ENCODE measurements at regions not wholly inside any gene's neighbourhood (a gene's known extent, or its start where the extent isn't known, plus 50 kb on each side); places are given as distances from the start of the nearest gene placed in this dataset.
A peak's percentile ranks its signal among the peaks of the same experiment; 100 is the strongest.
"Not testable (repeated sequence)": the region's sequence is repeated elsewhere in the genome, so short reads cannot be mapped to it uniquely, and the experiment has no call there.

- no peak for DNase-seq (ENCODE audit: insufficient read length)
- FAIRE-seq = peak; percentile 78
Observed at GRCh38 chr2:131584380-131584779, 56.7 kb downstream of the CCDC74A start.

GRCh38 chr2:131584940-131585339 is 57.3 kb downstream of the CCDC74A start:
- TF ChIP-seq POLR2A (IDR thresholded peaks at IDR 0.05; ENCODE audit: low read depth, low read length) = no peak
- TF ChIP-seq POLR2AphosphoS5 (IDR thresholded peaks at IDR 0.05; ENCODE audit: low read depth, low read length) = no peak
- TF ChIP-seq TAF1 (IDR thresholded peaks at IDR 0.05; ENCODE audit: borderline replicate concordance, low read depth, low read length) = no peak
- DNase-seq (ENCODE audit: insufficient read length) (no peak), FAIRE-seq (peak; percentile 92)

More at GRCh38 chr2:131584380-131584779, 56.7 kb downstream of the CCDC74A start:
- no peak for TF ChIP-seq POLR2AphosphoS5 (IDR thresholded peaks at IDR 0.05; ENCODE audit: low read depth, low read length)
- no peak for TF ChIP-seq TAF1 (IDR thresholded peaks at IDR 0.05; ENCODE audit: borderline replicate concordance, low read depth, low read length)
- no peak for TF ChIP-seq POLR2A (IDR thresholded peaks at IDR 0.05; ENCODE audit: low read depth, low read length)

GRCh38 chr2:131588152-131588873 is 60.6 kb downstream of the CCDC74A start:
- FAIRE-seq (peak; percentile 82), DNase-seq (ENCODE audit: insufficient read length) (no peak)
- TF ChIP-seq TAF1 (IDR thresholded peaks at IDR 0.05; ENCODE audit: borderline replicate concordance, low read depth, low read length) (no peak), POLR2AphosphoS5 (IDR thresholded peaks at IDR 0.05; ENCODE audit: low read depth, low read length) (no peak), POLR2A (IDR thresholded peaks at IDR 0.05; ENCODE audit: low read depth, low read length) (no peak)

- DNase-seq (ENCODE audit: insufficient read length); FAIRE-seq: not testable (repeated sequence)
Observed at GRCh38 chr2:131589126-131589525, 61.4 kb downstream of the CCDC74A start.

GRCh38 chr2:131590366-131590765 is 62.7 kb downstream of the CCDC74A start:
- DNase-seq (ENCODE audit: insufficient read length) (no peak), FAIRE-seq (no peak)
- TF ChIP-seq POLR2AphosphoS5 (IDR thresholded peaks at IDR 0.05; ENCODE audit: low read depth, low read length) = no peak
- no peak for TF ChIP-seq POLR2A (IDR thresholded peaks at IDR 0.05; ENCODE audit: low read depth, low read length)
- TF ChIP-seq TAF1 (IDR thresholded peaks at IDR 0.05; ENCODE audit: borderline replicate concordance, low read depth, low read length) = no peak

- DNase-seq (ENCODE audit: insufficient read length) (no peak), FAIRE-seq (no peak)
- no peak for TF ChIP-seq POLR2A (IDR thresholded peaks at IDR 0.05; ENCODE audit: low read depth, low read length)
- TF ChIP-seq POLR2AphosphoS5 (IDR thresholded peaks at IDR 0.05; ENCODE audit: low read depth, low read length) = no peak
- TF ChIP-seq TAF1 (IDR thresholded peaks at IDR 0.05; ENCODE audit: borderline replicate concordance, low read depth, low read length) = no peak
Observed at GRCh38 chr2:131590896-131591295, 63.2 kb downstream of the CCDC74A start.

GRCh38 chr2:131596561-131596960 is 68.9 kb downstream of the CCDC74A start:
- not testable (repeated sequence) for DNase-seq (ENCODE audit: insufficient read length); FAIRE-seq

GRCh38 chr2:131602444-131602843 is 74.8 kb downstream of the CCDC74A start:
- FAIRE-seq; DNase-seq (ENCODE audit: insufficient read length): not testable (repeated sequence)

- DNase-seq (ENCODE audit: insufficient read length); FAIRE-seq: not testable (repeated sequence)
Observed at GRCh38 chr2:131604652-131605051, 77.0 kb downstream of the CCDC74A start.

GRCh38 chr2:131606366-131606765 is 78.7 kb downstream of the CCDC74A start:
- not testable (repeated sequence) for DNase-seq (ENCODE audit: insufficient read length); FAIRE-seq

- not testable (repeated sequence) for FAIRE-seq; DNase-seq (ENCODE audit: insufficient read length)
Observed at GRCh38 chr2:131607056-131607455, 79.4 kb downstream of the CCDC74A start.

- not testable (repeated sequence) for FAIRE-seq; DNase-seq (ENCODE audit: insufficient read length)
Observed at GRCh38 chr2:131614539-131614938, 86.9 kb downstream of the CCDC74A start.

GRCh38 chr2:131618320-131618719 is 90.6 kb downstream of the CCDC74A start:
- DNase-seq (ENCODE audit: insufficient read length); FAIRE-seq: not testable (repeated sequence)

- not testable (repeated sequence) for FAIRE-seq; DNase-seq (ENCODE audit: insufficient read length)
Observed at GRCh38 chr2:131622874-131623273, 95.2 kb downstream of the CCDC74A start.

GRCh38 chr2:131626011-131626410 is 98.3 kb downstream of the CCDC74A start:
- DNase-seq (ENCODE audit: insufficient read length); FAIRE-seq: not testable (repeated sequence)

- not testable (repeated sequence) for DNase-seq (ENCODE audit: insufficient read length); FAIRE-seq
Observed at GRCh38 chr2:131626565-131626964, 98.9 kb downstream of the CCDC74A start.

GRCh38 chr2:131627777-131628176 is 100.1 kb downstream of the CCDC74A start:
- not testable (repeated sequence) for FAIRE-seq; DNase-seq (ENCODE audit: insufficient read length)

- not testable (repeated sequence) for FAIRE-seq; DNase-seq (ENCODE audit: insufficient read length)
Observed at GRCh38 chr2:131631648-131632047, 104.0 kb downstream of the CCDC74A start.

- DNase-seq (ENCODE audit: insufficient read length); FAIRE-seq: not testable (repeated sequence)
Observed at GRCh38 chr2:131633405-131633804, 105.7 kb downstream of the CCDC74A start.
